HCT116 (cell line): ENCODE measurements at regions not wholly inside any gene's neighbourhood (a gene's known extent, or its start where the extent isn't known, plus 50 kb on each side); places are given as distances from the start of the nearest gene placed in this dataset.

ENCODE experiments used
- ATAC-seq: fragments of 200-7000 bp; cut with Tn5 transposase; 2 replicates; pipeline ENCODE4 v1.9.1; 2020; ENCODE audit warnings: mild to moderate bottlenecking, moderate library complexity
- BruUV-seq: library from RNA; stranded (reverse); fragments of 400-500 nt; replicated peaks from 2 replicates; lab custom pipeline; 2021; lab: Mats Ljungman, UMichigan
- CTCF ChIA-PET: fragments of 300-600 bp; sonication (Branson Sonifier 250); formaldehyde crosslinking; loops from one replicate; lab custom pipeline; 2021; ENCODE audit warnings: antibody characterized with exemption; lab: Charles Lee
- POLR2A ChIA-PET: fragments of 300-600, 350-600 bp; sonication (Branson Sonifier 250); formaldehyde crosslinking; loops from one replicate; lab custom pipeline; 2021; ENCODE audit warnings: antibody characterized with exemption; lab: Charles Lee
- RAD21 ChIA-PET, 2 experiments: fragments of 300-600 bp; sonication (Branson Sonifier 250); formaldehyde crosslinking; loops; one replicate each; lab custom pipeline; 2023; ENCODE audit warnings: low total read pairs in 2 of 2; ENCODE audit not compliant: uncharacterized antibody in 2 of 2, unreplicated experiment in 2 of 2, low non-redundant PET in 1 of 2; lab: Charles Lee
- DNase-seq: peaks from one replicate; pipeline ENCODE4 v3.0.0-alpha.2; 2010; ENCODE audit warnings: low read depth, low spot score
- H2AFZ ChIP-seq: fragments of 200-600 bp; shearing (Covaris generic), sonication (generic); 2 replicates; pipeline ENCODE4 v1.6.1; 2017; ENCODE audit warnings: low read depth, mixed run types, mixed read lengths, antibody characterized with exemption, low read length; ENCODE audit not compliant: poor library complexity, severe bottlenecking
- H3K27ac ChIP-seq: 2 replicates; pipeline ENCODE4 v1.5.1; 2012; ENCODE audit warnings: low read depth, low read length
- H3K27me3 ChIP-seq: fragments of 200-600 bp; sonication (generic); 2 replicates; pipeline ENCODE4 v1.6.1; 2016; ENCODE audit warnings: mixed run types, low read length, mixed read lengths; ENCODE audit not compliant: insufficient read depth
- H3K36me3 ChIP-seq, 2 experiments: fragments of 200-500 bp in 1 of 2; fragments of 200-600 bp in 1 of 2; sonication (Bioruptor generic) in 1 of 2; sonication (generic) in 1 of 2; 2 replicates each; pipeline versions ENCODE4 v1.5.1 to v1.6.1; 2014 to 2016; ENCODE audit warnings: low read length in 2 of 2, inconsistent platforms in 1 of 2, mixed read lengths in 1 of 2, mixed run types in 1 of 2; ENCODE audit not compliant: insufficient read depth in 2 of 2, control insufficient read depth in 1 of 2
- H3K4me1 ChIP-seq, 2 experiments: fragments of 200-600 bp in 1 of 2; sonication (generic) in 1 of 2; 2 replicates each; pipeline versions ENCODE4 v1.5.1 to v1.6.1; 2012 to 2017; ENCODE audit warnings: low read length in 2 of 2, inconsistent platforms in 1 of 2, mild to moderate bottlenecking in 1 of 2, mixed read lengths in 1 of 2, mixed run types in 1 of 2, moderate library complexity in 1 of 2; ENCODE audit not compliant: insufficient read depth in 2 of 2, control insufficient read depth in 1 of 2
- H3K4me2 ChIP-seq: fragments of 200-600 bp; sonication (generic); 2 replicates; pipeline ENCODE4 v1.6.1; 2017; ENCODE audit warnings: mixed run types, low read length, mixed read lengths
- H3K4me3 ChIP-seq, 2 experiments: fragments of 200-600 bp in 1 of 2; sonication (generic) in 1 of 2; replicated peaks in 1 of 2; 2 replicates each; pipeline ENCODE4 v1.5.1; 2011 to 2016; ENCODE audit warnings: low read length in 2 of 2, control low read depth in 1 of 2, low read depth in 1 of 2, mild to moderate bottlenecking in 1 of 2, mixed read lengths in 1 of 2, mixed run types in 1 of 2
- H3K79me2 ChIP-seq: fragments of 200-600 bp; sonication (generic); 2 replicates; pipeline ENCODE4 v1.6.1; 2017; ENCODE audit warnings: mild to moderate bottlenecking, mixed run types, low read length, moderate library complexity, mixed read lengths; ENCODE audit not compliant: insufficient read depth
- H3K9ac ChIP-seq: fragments of 200-600 bp; sonication (generic); 2 replicates; pipeline ENCODE4 v1.6.1; 2016; ENCODE audit warnings: low read length, mixed read lengths
- H3K9me2 ChIP-seq: fragments of 200-600 bp; sonication (generic), shearing (Covaris generic); 2 replicates; pipeline ENCODE4 v1.6.1; 2017; ENCODE audit warnings: mixed run types, mild to moderate bottlenecking, moderate library complexity; ENCODE audit not compliant: insufficient read depth
- H3K9me3 ChIP-seq, 2 experiments: fragments of 200-500 bp in 1 of 2; fragments of 200-600 bp in 1 of 2; sonication (Bioruptor generic) in 1 of 2; sonication (generic) in 1 of 2; 2 replicates each; pipeline ENCODE4 v1.6.1; 2014 to 2017; ENCODE audit warnings: low read length in 2 of 2, mixed read lengths in 2 of 2, inconsistent platforms in 1 of 2, low read depth in 1 of 2, mild to moderate bottlenecking in 1 of 2, mixed run types in 1 of 2, moderate library complexity in 1 of 2; ENCODE audit not compliant: control insufficient read depth in 1 of 2, insufficient read depth in 1 of 2
- H4K20me1 ChIP-seq: fragments of 200-600 bp; sonication (generic), shearing (Covaris generic); 2 replicates; pipeline ENCODE4 v1.6.1; 2017; ENCODE audit warnings: mixed run types, mild to moderate bottlenecking, moderate library complexity; ENCODE audit not compliant: insufficient read depth
- CBX3 ChIP-seq: IDR thresholded peaks from 2 replicates; pipeline ENCODE4 v1.6.1; 2012; ENCODE audit warnings: low read depth
- EZH2 ChIP-seq: fragments of 200-600 bp; sonication (generic); IDR thresholded peaks from 2 replicates; pipeline ENCODE4 v1.6.1; 2017; ENCODE audit warnings: antibody characterized with exemption, mixed run types
- POLR2A ChIP-seq: IDR thresholded peaks from 2 replicates; pipeline ENCODE4 v1.7.0; 2011; ENCODE audit warnings: borderline replicate concordance; ENCODE audit not compliant: insufficient read depth, insufficient read length; ENCODE audit errors: extremely low read depth
- RAD21 ChIP-seq: IDR thresholded peaks from 2 replicates; pipeline ENCODE4 v1.6.1; 2012; ENCODE audit warnings: low read depth, mild to moderate bottlenecking
- TCF7L2 ChIP-seq: IDR thresholded peaks from 2 replicates; pipeline ENCODE4 v1.7.0; 2011; ENCODE audit warnings: borderline replicate concordance, inconsistent platforms; ENCODE audit not compliant: insufficient read depth, insufficient read length; ENCODE audit errors: extremely low read depth
- intact Hi-C: fragments of 100-400 bp; cut with micrococcal nuclease; formaldehyde crosslinking; loops from 2 replicates; pipeline ENCODE4 v1.10.0; 2022
- TF ChIP-seq, protein P1 (sequence below): IDR thresholded peaks from 2 replicates; pipeline ENCODE4 v1.6.1; 2011; ENCODE audit warnings: mild to moderate bottlenecking, low read length, moderate library complexity; ENCODE audit not compliant: insufficient replicate concordance; ENCODE audit errors: extremely low read depth
- TF ChIP-seq, protein P2 (sequence below), 3 experiments: fragments of 200-600 bp in 1 of 3; sonication (generic) in 1 of 3; IDR thresholded peaks in 2 of 3; conservative IDR thresholded peaks in 1 of 3; 2 replicates each; pipeline ENCODE4 v1.5.1; 2012 to 2017; ENCODE audit warnings: low read depth in 2 of 3, low read length in 2 of 3, antibody characterized with exemption in 1 of 3, borderline replicate concordance in 1 of 3, control low read depth in 1 of 3, mild to moderate bottlenecking in 1 of 3, mixed read lengths in 1 of 3, mixed run types in 1 of 3, moderate library complexity in 1 of 3; ENCODE audit not compliant: insufficient read depth in 1 of 3

DNA sequence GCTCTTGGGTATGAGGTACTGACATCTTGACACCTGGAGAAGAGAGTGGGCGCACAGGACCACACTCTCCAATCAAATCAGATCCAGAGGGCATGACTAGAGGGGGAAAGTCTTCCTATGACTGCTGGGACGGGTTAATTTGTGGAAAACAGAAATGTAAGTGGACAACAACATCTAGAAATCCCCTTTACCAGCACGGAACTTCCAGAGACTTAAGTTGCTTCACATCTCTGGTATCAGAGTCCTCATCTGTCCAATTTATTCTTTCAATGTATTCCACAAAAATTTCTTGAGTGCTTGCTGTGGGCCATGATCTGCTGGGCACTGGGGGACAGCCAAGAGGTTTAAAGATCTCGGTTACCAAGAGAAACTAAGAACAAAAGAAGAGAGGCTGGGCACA lies 159.2 kb downstream of the COPRS start:
- Histone ChIP-seq H4K20me1 (no peaks in the 10 kb centered on the region), H3K4me2 (no peak overlapping the region), H3K79me2 (no peaks in the 10 kb centered on the region), H3K9me2 (no peaks in the 10 kb centered on the region), H3K9me3 (no peaks in the 10 kb centered on the region), H3K27me3 (no peaks in the 10 kb centered on the region), H3K9ac (no peak overlapping the region), H3K4me1 (peaks cover 0 to 4% of the 10 kb centered on the region in 2 experiments; a peak in 1 of 4 replicates), H2AFZ (no peak overlapping the region), H3K4me3 (no peak overlapping the region), H3K27ac (no peak overlapping the region), H3K36me3 (no peaks in the 10 kb centered on the region)
- ChIA-PET RAD21 (no interaction called here), CTCF (no interaction called here), POLR2A (no interaction called here)
- no TSS peak for BruUV-seq
- no peak for ATAC-seq
- TF ChIP-seq, protein P1, sequence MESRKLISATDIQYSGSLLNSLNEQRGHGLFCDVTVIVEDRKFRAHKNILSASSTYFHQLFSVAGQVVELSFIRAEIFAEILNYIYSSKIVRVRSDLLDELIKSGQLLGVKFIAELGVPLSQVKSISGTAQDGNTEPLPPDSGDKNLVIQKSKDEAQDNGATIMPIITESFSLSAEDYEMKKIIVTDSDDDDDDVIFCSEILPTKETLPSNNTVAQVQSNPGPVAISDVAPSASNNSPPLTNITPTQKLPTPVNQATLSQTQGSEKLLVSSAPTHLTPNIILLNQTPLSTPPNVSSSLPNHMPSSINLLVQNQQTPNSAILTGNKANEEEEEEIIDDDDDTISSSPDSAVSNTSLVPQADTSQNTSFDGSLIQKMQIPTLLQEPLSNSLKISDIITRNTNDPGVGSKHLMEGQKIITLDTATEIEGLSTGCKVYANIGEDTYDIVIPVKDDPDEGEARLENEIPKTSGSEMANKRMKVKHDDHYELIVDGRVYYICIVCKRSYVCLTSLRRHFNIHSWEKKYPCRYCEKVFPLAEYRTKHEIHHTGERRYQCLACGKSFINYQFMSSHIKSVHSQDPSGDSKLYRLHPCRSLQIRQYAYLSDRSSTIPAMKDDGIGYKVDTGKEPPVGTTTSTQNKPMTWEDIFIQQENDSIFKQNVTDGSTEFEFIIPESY = no peak
- TF ChIP-seq CBX3 (no peak), RAD21 (no peak), EZH2 (no peak), TCF7L2 (no peak), POLR2A (no peak)
- TF ChIP-seq, protein P2, sequence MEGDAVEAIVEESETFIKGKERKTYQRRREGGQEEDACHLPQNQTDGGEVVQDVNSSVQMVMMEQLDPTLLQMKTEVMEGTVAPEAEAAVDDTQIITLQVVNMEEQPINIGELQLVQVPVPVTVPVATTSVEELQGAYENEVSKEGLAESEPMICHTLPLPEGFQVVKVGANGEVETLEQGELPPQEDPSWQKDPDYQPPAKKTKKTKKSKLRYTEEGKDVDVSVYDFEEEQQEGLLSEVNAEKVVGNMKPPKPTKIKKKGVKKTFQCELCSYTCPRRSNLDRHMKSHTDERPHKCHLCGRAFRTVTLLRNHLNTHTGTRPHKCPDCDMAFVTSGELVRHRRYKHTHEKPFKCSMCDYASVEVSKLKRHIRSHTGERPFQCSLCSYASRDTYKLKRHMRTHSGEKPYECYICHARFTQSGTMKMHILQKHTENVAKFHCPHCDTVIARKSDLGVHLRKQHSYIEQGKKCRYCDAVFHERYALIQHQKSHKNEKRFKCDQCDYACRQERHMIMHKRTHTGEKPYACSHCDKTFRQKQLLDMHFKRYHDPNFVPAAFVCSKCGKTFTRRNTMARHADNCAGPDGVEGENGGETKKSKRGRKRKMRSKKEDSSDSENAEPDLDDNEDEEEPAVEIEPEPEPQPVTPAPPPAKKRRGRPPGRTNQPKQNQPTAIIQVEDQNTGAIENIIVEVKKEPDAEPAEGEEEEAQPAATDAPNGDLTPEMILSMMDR (IDR thresholded peaks at IDR 0.05 in 2 of 3, conservative IDR thresholded peaks at IDR 0.05 in 1 of 3; ENCODE audit: borderline replicate concordance in 1 of 3, insufficient read depth in 1 of 3, low read depth in 2 of 3, low read length in 2 of 3) = no peak
- DNase-seq = no peak
- intact Hi-C loops = no loop called here
